ENCODE measurements at regions not wholly inside any gene's neighbourhood (a gene's known extent, or its start where the extent isn't known, plus 50 kb on each side); places are given as distances from the start of the nearest gene placed in this dataset.
"Not testable (repeated sequence)": the region's sequence is repeated elsewhere in the genome, so short reads cannot be mapped to it uniquely, and the experiment has no call there.

DNA sequence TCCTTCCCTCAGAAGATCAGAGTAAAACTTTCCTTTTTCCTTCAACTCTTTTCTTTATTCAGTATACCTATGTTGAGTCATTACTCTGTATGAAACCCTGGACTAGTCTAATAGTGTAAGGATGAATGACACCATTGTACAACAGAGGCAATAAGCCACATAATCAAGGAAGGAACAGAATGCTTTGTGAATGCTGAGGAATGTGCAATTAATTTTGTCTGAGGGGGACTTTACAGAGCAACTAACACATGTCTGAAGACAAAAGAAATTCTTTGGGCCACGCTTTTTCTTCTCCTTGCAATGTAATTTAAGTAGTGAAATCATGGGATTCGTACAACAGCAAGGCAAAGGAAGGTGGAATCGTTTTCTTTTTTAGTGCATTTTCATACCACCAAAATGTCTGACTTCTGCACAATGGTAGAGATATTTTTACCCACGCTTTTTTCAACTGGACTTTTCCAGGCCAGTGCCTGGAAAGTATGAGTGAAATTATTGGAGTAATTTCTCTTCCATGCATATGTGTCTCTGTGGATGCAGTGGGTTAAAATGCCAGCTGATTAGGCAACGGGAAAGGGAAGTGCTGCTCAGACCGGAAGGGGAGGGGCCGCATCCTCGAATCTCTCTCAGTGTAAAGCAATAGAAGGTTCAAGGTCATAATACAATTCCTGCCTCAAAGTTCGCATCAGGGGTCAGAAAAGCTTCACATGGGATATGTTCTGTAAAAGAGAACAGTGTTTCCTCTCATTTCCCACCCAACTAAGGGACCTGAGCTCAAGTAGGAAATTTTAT, 89.9 kb upstream of the MTHFD1L start:
- DNase-seq = no peak

DNA sequence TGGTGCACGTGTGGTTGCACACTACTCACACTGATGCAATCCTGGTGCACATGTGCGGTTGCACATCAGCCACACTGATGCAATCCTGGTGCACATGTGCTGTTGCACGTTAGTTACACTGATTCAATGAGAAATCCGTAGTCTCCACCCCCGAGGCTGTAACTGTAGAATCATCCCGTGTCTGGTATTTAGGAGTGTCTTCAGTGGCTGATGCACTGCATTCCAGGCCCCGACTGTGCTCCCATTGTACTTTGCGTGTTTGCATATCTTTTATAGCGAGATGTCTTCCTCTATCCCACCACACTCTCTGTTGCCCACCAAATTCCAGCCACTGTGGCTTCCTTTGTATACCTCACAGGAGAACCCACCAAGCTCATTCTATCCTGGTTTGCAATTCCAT, 87.8 kb upstream of the MTHFD1L start:
- no peak for DNase-seq

DNA sequence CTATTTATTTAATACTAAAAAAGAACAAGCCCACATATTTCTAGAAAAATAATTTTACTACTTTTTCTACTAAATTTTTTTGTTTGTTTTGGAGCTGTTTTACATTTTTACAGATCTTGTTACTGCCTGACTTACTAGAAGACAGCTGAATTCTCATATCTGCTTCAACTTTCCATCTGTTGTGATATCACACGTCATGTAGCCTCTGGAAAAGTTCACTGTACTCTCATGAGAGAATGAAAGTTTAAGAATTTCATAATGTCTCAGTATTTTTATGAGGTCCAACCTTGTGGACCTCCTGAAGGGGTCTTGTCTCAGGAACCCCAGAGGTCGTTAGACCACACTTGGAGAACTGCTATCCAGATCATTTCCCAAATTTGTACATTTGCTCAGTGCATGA, 81.7 kb upstream of the MTHFD1L start:
- no peak for DNase-seq

GRCh38 chr6:150787429-150787828, 78.1 kb upstream of the MTHFD1L start:
- DNase-seq = no peak

GRCh38 chr6:150788089-150788488, 77.4 kb upstream of the MTHFD1L start:
- no peak for DNase-seq

GRCh38 chr6:150789906-150790305, 75.6 kb upstream of the MTHFD1L start:
- not testable (repeated sequence) for DNase-seq

DNA sequence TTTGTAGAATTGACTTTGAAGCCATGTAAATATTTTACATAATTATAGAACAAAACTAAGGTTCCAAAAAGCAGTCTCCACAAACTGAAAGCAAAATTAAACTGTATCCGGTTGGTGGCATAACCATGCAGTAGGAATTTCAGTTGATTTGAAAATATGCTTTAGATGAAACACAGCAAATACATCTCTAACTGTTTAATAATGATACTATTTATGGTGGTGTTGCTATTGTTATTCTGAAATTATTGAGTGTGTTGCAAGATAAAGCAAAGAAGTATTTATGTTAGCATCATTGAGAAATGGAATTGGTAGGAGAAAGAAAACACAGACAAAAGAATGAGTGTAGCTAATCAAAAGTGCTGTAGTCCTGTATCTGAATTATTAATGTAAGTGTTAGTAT, 73.8 kb upstream of the MTHFD1L start:
- no peak for DNase-seq

DNA sequence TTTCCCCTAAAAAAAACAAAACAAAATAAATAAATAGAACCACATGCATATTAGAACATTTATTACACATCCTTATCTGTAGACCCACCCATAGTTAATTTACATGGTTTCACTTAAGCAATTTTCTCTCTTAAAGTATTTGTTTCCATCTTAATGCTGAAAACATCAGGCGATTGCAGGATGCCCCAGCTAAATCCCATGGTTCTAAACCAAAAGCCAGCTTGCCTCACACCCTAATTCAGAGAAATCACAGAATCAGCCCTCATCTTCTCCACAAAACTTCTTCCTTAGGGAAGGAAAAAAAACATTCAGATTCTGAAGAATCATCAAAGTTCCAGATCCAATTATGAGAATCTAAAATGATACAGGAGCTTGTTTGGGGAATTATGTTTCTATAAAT, 67.6 kb upstream of the MTHFD1L start:
- no peak for DNase-seq

DNA sequence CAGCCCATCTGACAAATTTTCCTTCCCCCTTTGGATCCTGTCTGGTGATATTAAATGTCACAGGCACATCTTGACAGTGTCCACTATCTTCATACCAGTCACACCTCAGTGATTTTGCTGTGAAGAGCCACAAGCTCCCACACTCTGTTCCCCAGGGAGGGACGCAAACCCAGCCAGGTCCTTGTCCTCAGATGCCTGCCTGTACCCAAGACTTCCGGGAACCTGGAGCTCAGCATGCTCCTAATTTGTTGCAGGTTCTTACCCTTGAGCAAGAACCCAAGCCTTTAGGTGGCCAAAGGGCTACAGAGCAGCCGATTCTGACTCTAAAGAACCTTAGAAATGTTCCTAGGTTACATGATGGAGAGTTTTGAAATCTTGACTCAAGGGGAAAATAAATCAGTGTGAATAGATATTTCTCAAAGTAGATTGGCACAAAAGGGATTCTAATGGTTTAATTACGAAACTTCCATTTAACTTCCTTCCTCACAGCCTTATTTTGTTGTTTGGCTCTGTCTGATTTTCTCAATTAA, 66.2 kb upstream of the MTHFD1L start:
- DNase-seq = no peak

DNA sequence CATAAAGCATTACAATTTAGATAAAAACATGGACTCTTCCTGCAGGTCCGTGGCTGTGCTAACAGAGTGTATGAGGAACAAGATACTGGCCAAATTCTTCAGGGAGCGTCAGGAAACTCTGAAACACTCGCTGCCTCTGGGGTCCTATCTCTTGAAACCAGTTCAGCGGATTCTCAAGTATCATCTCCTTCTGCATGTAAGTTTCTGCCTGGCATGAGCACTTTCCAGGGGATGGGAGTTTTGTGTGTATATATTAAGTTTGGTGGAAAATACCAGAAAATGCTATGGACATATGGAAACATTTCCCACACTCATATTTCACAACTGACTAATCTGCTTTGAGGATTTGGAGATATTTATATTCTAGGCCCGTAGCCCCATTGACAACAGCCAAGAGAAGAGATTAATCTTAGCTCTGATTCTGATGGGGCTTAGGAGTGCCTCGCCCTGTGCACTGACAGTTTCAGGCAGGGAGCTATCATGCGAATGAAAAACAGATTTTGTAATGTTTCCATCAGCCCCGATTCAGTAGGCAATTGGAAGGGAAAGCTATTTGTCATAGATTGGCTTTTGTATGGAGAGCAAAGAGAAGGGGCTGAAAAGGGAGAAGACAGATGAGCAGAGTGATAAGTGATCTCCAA, 64.7 kb upstream of the MTHFD1L start:
- DNase-seq = no peak

DNA sequence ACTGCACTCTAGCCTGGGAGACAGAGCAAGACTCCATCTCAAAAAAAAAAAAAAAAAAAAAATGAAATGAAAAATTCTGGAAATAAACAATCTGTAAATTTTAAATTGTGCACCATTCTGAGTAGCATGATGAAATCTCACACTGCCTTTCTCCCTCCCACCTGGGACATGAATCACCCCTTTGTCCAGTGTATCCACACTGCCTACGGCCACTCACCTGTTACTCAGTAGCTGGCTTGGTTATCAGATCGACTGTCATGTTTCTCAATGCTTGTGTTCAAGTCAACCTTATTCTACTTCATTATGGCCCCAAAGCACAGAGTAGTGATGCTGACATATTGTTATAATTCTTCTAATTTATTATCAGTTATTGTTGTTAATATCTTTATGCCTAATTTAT, 58.7 kb upstream of the MTHFD1L start:
- no peak for DNase-seq

DNA sequence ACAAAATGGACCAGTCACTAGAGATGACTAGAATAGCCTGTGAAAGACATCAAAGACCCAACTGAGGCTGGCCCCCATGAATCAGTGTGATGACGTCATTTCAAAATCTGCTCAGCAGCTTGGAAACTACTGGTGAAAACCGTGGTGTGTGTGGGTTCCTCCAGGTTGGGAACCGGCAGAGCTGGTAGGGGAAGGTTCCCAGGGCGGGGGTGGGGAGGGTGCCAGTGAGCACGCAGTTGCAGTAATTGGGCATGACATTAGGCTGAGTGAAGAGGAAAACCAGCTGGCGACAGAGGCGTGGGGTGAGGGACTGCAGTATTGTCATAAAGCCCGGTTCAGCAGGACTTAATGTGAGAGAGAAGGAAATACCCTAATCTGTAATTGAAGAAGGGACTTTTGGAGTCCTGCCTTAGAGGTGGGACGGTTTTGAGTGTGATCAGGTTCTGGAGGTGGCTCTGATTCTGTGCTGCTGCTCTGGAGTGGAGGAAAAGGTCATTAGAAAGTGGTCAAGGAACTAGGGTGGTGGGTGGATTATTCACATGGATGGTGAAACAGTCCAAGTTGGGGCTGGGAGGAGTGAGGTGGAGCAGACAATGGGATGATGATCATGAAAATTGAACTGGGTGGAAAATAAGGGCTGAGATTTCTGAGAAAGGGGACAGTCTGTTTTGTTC, 52.0 kb upstream of the MTHFD1L start:
- no peak for DNase-seq

GRCh38 chr6:150813993-150814359, 51.5 kb upstream of the MTHFD1L start:
- DNase-seq = no peak

Data from DMS153 (cell line).